ENCODE measurements at regions not wholly inside any gene's neighbourhood (a gene's known extent, or its start where the extent isn't known, plus 50 kb on each side); places are given as distances from the start of the nearest gene placed in this dataset.
"Not testable (repeated sequence)": the region's sequence is repeated elsewhere in the genome, so short reads cannot be mapped to it uniquely, and the experiment has no call there.

- no peak for DNase-seq
These were observed 193.1 kb upstream of the SEMA3C start for GRCh38 chr7:81111781-81112540.

GRCh38 chr7:81111358-81111757 is 192.5 kb upstream of the SEMA3C start:
- no peak for DNase-seq

DNA sequence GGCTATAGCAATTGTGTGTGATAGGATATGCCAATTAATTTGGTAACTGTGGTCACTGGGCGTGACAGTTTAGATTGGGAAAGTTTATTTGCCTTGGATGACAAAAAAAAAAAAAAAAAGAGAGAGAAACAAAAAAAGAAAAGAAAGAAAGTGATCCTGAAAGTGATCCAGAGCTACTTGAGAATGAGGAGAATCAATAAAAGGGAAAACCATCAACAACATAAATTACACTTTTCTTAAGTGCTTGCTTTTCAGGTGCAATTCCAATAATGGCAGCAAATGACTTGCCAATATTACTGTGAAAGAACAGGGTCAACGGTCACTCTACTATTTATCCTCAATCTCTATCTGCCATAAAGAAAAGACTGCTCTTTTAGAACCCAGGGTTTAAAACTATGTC is 191.8 kb upstream of the SEMA3C start:
- DNase-seq: no peak

- DNase-seq: no peak
These were observed 179.4 kb upstream of the SEMA3C start for GRCh38 chr7:81098213-81098612.

GRCh38 chr7:81094952-81095351 is 176.1 kb upstream of the SEMA3C start:
- no peak for DNase-seq

GRCh38 chr7:81081616-81082015 is 162.8 kb upstream of the SEMA3C start:
- no peak for DNase-seq

GRCh38 chr7:81080553-81080952 is 161.7 kb upstream of the SEMA3C start:
- no peak for DNase-seq

- DNase-seq: no peak
These were observed 160.9 kb upstream of the SEMA3C start for GRCh38 chr7:81079746-81080145.

DNA sequence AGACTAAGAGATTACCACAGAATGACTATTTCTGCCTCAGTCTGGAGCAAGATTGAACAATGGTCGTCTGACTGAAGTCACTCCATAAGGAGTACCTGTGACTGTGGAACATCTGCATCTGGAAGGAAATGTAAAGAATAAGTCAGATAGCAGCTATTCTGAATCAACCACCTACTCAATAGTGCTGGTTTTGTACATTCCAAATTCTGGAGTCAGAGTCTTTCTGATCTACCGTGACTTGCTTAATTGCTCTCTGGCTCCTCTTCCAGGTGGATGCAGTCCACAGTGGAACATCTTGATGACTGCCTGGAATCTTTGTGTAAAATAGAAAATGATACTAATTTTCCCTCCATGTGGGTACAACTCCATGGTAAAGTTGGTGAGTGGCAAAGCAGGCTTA is 156.3 kb upstream of the SEMA3C start:
- DNase-seq: no peak

DNA sequence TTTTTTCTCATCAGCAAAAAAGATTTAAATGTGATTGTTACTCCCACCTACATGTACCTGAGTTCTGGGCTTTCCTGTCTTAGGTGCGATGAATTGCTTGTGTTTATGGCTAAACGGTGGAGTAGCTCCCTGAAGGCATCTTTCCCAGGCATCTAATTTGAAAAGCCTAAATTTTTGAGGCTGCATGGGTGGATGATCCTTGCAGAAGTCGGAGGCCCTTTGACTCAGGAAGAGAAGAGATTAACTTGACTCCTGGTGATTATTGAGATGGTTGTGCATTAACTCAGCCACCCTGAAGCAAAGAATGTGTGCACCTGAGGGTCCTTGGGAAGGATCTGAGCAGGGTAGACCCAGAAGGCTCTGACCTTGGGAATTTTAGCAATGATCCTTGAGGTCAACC is 155.6 kb upstream of the SEMA3C start:
- DNase-seq: no peak

DNA sequence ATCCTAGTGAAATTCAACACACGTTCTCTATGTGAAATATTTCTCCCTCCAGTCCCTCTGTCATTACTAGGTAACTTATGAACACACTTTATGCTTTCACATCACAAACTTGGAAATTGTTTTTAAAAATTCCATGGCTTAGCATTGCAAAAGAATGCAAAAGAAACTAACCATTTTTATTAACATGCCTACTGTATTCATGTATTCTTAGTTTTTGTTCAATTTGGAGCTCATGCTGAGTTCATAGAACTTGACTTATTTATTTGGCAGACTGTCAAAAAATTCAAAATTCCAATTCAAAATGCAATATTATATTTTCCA is 155.0 kb upstream of the SEMA3C start:
- no peak for DNase-seq

DNA sequence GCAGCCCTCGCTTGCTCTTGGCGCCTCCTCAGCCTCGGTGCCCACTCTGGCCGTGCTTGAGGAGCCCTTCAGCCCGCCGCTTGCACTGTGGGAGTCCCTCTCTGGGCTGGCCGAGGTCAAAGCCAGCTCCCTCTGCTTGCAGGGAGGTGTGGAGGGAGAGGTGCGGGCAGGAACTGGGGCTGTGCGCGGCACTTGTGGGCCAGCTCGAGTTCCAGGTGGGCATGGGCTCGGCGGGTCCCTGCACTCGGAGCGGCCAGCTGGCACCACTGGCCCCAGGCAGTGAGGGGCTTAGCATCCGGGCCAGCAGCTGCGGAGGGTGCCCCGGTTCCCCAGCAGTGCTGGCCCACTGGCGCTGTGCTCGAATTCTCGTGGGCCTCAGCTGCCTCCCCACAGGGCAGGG is 152.1 kb upstream of the SEMA3C start:
- DNase-seq: no peak

DNA sequence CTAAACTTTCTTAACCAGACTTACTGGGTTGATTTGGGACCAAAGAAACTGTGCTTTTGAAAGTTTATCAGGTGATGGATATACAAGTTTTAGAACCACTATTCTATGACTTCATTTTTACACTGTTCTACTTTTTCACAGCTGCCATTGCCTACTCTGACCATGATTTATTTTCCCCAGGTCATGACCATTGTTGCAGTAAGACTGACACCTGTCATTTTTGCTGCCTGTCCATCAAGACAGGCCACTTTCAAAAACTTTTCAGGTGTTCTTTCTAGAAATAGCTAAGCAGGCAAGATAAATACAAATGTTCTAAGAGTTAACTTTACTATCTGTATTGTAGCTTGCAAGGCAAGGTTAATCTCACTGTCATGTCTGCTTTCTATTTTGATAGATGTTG is 147.9 kb upstream of the SEMA3C start:
- DNase-seq: no peak

DNA sequence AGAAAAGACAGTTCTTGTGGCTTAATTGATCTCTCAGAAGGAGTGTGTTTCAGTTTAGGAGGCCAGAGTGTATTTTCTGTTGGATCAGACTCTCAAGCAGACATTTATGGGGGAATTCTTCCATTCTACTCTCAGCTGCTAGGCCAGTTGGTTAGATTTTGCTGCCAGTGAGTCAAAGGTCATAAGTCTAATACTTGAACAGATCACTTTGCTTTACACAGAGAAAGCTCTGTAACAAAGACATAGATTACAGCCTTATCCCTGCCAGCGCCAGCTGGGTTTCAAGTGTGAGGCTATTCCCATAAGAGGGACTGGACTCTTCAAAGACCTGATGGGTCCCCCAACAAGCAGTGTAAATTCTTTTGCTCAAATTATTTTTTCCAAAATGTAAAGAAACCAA is 145.6 kb upstream of the SEMA3C start:
- DNase-seq: no peak

DNA sequence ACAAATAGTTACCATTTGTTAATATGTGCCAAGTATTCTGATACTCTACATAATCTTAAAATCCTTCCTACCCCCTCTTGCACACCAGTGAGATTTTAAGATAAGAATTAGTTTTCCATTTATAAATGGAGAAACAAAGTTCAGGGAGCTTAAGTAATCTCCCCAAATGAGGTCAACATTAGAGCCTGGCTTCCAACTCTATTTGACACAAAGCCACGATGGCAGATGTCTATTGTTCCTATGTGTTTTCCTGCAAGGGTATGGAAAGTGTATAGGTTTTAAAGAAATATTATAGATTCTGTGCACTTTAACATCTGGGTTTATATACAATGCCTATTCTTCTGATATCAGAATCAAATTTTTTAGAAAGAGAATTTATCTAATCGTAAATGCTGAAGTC is 143.9 kb upstream of the SEMA3C start:
- no peak for DNase-seq

DNA sequence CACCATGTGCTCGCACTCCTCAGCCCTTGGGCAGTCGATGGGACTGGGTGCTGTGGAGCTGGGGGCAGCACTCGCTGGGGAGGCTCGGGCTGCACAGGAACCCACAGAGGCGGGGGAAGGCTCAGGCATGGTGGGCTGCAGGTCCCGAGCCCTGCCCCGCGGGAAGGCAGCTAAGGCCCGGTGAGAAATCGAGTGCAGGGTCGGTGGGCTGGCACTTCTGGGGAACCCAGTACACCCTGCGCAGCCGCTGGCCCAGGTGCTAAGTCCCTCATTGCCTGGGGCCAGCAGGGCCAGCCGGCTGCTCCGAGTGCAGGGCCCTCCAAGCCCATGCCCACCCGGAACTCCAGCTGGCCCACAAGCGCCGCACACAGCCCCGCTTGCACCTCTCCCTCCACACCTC is 138.6 kb upstream of the SEMA3C start:
- DNase-seq: not testable (repeated sequence)

DNA sequence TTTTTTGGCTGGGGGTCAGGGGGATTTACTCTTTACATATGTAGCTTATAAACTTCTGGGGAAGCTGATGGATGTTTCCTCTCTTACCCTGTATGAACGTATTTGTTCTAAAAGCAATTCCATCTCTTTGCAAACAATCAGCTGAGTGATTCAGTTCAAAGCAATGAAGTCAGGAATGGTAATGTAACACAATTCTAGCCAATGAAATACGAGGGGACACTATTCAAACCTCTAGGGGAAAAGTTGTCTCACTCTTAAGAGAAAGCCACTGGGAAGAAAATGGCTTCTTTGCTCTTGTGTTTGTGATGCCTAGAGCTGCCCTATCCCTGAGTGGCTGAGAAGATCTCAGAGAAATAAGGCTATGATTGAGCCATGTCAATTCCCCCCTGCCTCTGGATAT is 134.8 kb upstream of the SEMA3C start:
- DNase-seq: no peak

GRCh38 chr7:81051811-81052413 is 133.1 kb upstream of the SEMA3C start:
- no peak for DNase-seq

GRCh38 chr7:81045491-81046030 is 126.7 kb upstream of the SEMA3C start:
- DNase-seq: no peak

DNA sequence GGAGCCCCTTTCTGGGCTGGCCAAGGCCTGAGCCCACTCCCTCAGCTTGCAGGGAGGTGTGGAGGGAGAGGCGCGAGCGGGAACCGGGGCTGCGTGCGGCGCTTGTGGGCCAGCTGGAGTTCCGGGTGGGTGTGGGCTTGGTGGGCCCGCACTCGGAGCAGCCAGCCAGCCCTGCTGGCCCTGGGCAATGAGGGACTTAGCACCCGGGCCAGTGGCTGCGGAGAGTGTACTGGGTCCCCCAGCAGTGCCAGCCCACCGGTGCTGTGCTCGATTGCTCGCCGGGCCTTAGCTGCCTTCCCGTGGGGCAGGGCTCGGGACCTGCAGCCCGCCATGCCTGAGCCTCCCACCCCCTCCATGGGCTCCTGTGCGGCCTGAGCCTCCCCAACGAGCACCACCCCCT is 123.8 kb upstream of the SEMA3C start:
- not testable (repeated sequence) for DNase-seq

GRCh38 chr7:81040496-81040895 is 121.6 kb upstream of the SEMA3C start:
- DNase-seq: no peak

DNA sequence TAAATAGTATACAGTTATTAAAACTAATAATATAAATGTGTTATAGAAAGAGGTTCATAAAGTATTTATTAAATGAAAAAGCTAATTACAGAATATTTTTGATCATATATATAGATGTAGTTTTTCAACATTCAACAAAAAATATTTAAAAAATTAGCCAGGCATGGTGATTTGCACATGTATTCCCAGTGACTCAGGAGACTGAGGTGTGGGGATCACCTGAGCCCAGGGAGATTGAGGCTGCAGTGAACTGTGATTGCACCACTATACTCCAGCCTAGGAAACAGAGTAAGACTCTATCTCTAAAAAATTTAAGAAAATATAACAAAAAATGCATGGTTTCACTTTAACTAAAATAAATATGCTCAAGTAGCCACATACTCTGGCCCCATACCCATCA is 118.0 kb upstream of the SEMA3C start:
- DNase-seq: no peak

DNA sequence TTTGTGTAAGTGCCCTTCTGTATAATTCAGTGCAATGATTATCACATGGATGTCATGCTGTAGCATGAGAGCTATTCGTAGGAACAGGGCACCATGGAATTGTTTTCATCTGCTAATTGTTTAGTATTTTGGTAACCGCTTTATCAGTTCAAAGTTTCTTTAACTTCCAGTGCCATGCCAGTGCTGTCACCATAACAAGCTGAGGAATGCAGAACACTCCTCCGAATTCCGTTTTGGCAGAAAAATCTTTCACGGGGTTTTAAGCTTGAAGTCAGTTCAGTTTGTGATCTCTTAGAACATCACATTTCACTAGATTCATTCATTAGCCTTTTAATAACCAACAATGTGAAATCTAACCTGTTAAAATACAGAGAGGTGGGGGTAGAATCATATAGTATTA is 117.2 kb upstream of the SEMA3C start:
- DNase-seq: no peak

- no peak for DNase-seq
These were observed 113.1 kb upstream of the SEMA3C start for GRCh38 chr7:81031996-81032395.

GRCh38 chr7:81031243-81031642 is 112.4 kb upstream of the SEMA3C start:
- no peak for DNase-seq

Data from inflammatory macrophage (primary cell).